ENCODE measurements at regions not wholly inside any gene's neighbourhood (a gene's known extent, or its start where the extent isn't known, plus 50 kb on each side); places are given as distances from the start of the nearest gene placed in this dataset.

GRCh38 chr10:106392778-106393177, 771.7 kb downstream of the SORCS1 start:
- H3K79me2 ChIP-seq (ENCODE audit: low read length): no peaks in the 10 kb centered on the region
- no peaks in the 10 kb centered on the region for H4K20me1 ChIP-seq (ENCODE audit: insufficient read depth, low read length)
- H3K4me2 ChIP-seq (ENCODE audit: low read depth, low read length): no peak overlapping the region
- H3K27me3 ChIP-seq (replicated peaks; ENCODE audit: insufficient read depth, low read length): no peaks in the 10 kb centered on the region
- H3K9ac ChIP-seq (ENCODE audit: low read length): no peak overlapping the region
- no peaks in the 10 kb centered on the region for H3K4me1 ChIP-seq (ENCODE audit: low read length)
- H2AFZ ChIP-seq (ENCODE audit: low read length): no peak overlapping the region
- H3K27ac ChIP-seq (ENCODE audit: low read length): no peak overlapping the region
- H3K36me3 ChIP-seq (replicated peaks; ENCODE audit: insufficient read depth, low read length): no peaks in the 10 kb centered on the region
- H3F3A ChIP-seq (ENCODE audit: insufficient read depth, low read length): no peaks in the 10 kb centered on the region
- no peak overlapping the region for H3K4me3 ChIP-seq (ENCODE audit: low read length)
- TF ChIP-seq CTCF (IDR thresholded peaks at IDR 0.05; ENCODE audit: low read length) (no peak), EZH2phosphoT487 (IDR thresholded peaks at IDR 0.05; ENCODE audit: low read length) (no peak), EZH2 (optimal IDR thresholded peaks at IDR 0.05; ENCODE audit: low read depth, low read length) (no peak)
- DNase-seq: no peak
- no peaks in the 10 kb centered on the region for H3K9me2 ChIP-seq (replicated peaks; ENCODE audit: insufficient read depth, low read length)
- H3K9me3 ChIP-seq (replicated peaks; ENCODE audit: insufficient read depth, low read length): no peaks in the 10 kb centered on the region

- Histone ChIP-seq H3K4me2 (ENCODE audit: low read depth, low read length) (no peak overlapping the region), H3K9ac (ENCODE audit: low read length) (no peak overlapping the region), H3K79me2 (ENCODE audit: low read length) (no peaks in the 10 kb centered on the region), H3K27me3 (replicated peaks; ENCODE audit: insufficient read depth, low read length) (no peaks in the 10 kb centered on the region), H3K9me2 (replicated peaks; ENCODE audit: insufficient read depth, low read length) (no peaks in the 10 kb centered on the region), H3K36me3 (replicated peaks; ENCODE audit: insufficient read depth, low read length) (no peaks in the 10 kb centered on the region), H3K9me3 (replicated peaks; ENCODE audit: insufficient read depth, low read length) (no peaks in the 10 kb centered on the region), H3F3A (ENCODE audit: insufficient read depth, low read length) (no peaks in the 10 kb centered on the region), H4K20me1 (ENCODE audit: insufficient read depth, low read length) (no peaks in the 10 kb centered on the region), H3K4me1 (ENCODE audit: low read length) (no peaks in the 10 kb centered on the region), H3K4me3 (ENCODE audit: low read length) (no peak overlapping the region), H2AFZ (ENCODE audit: low read length) (no peak overlapping the region), H3K27ac (ENCODE audit: low read length) (no peak overlapping the region)
- TF ChIP-seq CTCF (IDR thresholded peaks at IDR 0.05; ENCODE audit: low read length) (no peak), EZH2phosphoT487 (IDR thresholded peaks at IDR 0.05; ENCODE audit: low read length) (no peak), EZH2 (optimal IDR thresholded peaks at IDR 0.05; ENCODE audit: low read depth, low read length) (no peak)
- DNase-seq: no peak
Observed at GRCh38 chr10:106387063-106387462, 777.4 kb downstream of the SORCS1 start.

- Histone ChIP-seq H3K4me1 (ENCODE audit: low read length) (no peaks in the 10 kb centered on the region), H3K27me3 (replicated peaks; ENCODE audit: insufficient read depth, low read length) (no peaks in the 10 kb centered on the region), H3K27ac (ENCODE audit: low read length) (no peak overlapping the region), H3K9me3 (replicated peaks; ENCODE audit: insufficient read depth, low read length) (no peaks in the 10 kb centered on the region), H2AFZ (ENCODE audit: low read length) (no peak overlapping the region), H3K9me2 (replicated peaks; ENCODE audit: insufficient read depth, low read length) (no peaks in the 10 kb centered on the region), H3F3A (ENCODE audit: insufficient read depth, low read length) (no peaks in the 10 kb centered on the region), H3K4me3 (ENCODE audit: low read length) (no peak overlapping the region), H3K4me2 (ENCODE audit: low read depth, low read length) (no peak overlapping the region), H3K9ac (ENCODE audit: low read length) (no peak overlapping the region), H3K36me3 (replicated peaks; ENCODE audit: insufficient read depth, low read length) (no peaks in the 10 kb centered on the region), H4K20me1 (ENCODE audit: insufficient read depth, low read length) (no peaks in the 10 kb centered on the region), H3K79me2 (ENCODE audit: low read length) (no peaks in the 10 kb centered on the region)
- TF ChIP-seq CTCF (IDR thresholded peaks at IDR 0.05; ENCODE audit: low read length) (no peak), EZH2 (optimal IDR thresholded peaks at IDR 0.05; ENCODE audit: low read depth, low read length) (no peak), EZH2phosphoT487 (IDR thresholded peaks at IDR 0.05; ENCODE audit: low read length) (no peak)
- no peak for DNase-seq
Observed at GRCh38 chr10:106384496-106384895, 780.0 kb downstream of the SORCS1 start.

Measured in MM.1S (cell line).